ELF-1 (cell line): ENCODE measurements at regions not wholly inside any gene's neighbourhood (a gene's known extent, or its start where the extent isn't known, plus 50 kb on each side); places are given as distances from the start of the nearest gene placed in this dataset.
"Not testable (repeated sequence)": the region's sequence is repeated elsewhere in the genome, so short reads cannot be mapped to it uniquely, and the experiment has no call there.

ENCODE experiments used
- DNase-seq: peaks from one replicate; pipeline ENCODE4 v3.0.0-alpha.2; 2016; ENCODE audit warnings: low read depth, low spot score

DNA sequence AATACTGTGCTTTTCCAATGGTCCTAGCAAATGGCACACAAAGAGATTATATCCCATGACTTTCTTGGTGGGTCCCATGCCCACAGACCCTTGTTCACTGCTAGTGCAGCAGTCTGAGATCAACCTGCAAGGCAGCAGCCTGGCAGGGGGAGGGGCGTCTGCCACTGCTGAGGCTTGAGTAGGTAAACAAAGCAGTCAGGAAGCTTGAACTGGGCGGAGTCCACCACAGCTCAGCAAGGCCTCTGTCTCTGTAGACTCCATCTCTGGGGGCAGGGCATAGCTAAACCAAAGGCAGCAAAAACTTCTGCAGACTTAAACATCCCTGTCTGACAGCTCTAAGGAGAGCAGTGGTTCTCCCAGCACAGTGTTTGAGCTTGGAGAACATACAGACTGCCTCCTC lies 82.9 kb downstream of the ZNF737 start:
- peak; percentile 38 for DNase-seq

DNA sequence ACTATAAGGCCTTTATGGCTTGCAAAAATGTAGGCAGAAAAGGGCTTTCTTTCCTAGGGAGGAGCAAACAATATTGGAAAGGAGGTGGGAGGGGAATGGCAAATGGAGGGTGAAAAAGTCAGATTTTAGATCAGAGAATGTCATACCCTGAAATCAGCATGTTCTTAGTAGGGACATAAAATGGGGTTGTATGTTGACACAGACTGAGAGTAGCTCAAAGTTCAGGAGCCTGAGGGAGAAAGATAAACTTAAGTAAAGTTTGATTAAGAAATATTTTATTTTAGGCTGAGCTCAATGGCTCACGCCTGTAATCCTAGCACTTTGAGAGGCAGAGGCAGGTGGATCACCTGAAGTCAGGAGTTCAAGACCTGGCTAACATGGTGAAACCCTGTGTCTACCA lies 83.8 kb downstream of the ZNF737 start:
- no peak for DNase-seq

DNA sequence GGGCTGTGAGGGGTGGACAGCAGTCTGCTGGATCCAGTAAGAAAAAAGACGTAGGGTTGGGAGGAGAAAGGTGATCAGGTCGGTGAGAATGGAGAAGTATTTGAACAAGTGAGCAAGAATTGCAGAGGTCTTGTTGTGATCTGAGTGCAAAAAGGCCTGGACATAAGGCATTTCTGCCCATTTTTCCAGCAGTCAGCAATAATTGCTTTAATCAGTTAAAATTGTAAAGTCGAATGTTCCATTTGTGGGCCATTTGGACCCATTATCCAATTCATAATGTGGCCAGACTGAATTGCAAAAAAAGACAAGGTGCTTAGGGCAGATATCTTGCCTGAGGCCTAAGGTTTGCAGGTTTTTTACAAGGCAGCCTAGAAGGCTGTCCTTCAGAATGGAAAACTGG lies 86.1 kb downstream of the ZNF737 start:
- DNase-seq = no peak

DNA sequence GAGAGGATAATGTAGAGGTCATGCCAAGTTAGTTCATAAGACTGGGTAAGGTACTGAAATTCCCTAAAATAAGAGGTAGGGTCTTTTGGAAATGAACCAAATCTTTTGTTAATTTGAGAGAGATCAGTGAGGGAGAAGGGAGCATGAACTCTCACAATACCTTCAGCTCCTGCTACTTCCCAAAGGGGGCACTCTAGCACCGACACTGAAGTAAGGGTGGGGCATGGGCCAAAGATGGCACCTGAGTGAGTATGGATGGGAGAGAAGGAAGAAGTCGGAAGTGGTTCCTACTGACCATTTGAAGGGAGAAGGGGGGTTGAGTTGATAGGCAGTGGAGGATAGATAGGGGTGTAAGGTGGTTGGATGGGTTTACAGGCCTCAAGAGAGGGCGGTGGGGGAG lies 86.6 kb downstream of the ZNF737 start:
- no peak for DNase-seq

- no peak for DNase-seq
Observed at GRCh38 chr19:20472854-20473253, 92.7 kb downstream of the ZNF737 start.

DNA sequence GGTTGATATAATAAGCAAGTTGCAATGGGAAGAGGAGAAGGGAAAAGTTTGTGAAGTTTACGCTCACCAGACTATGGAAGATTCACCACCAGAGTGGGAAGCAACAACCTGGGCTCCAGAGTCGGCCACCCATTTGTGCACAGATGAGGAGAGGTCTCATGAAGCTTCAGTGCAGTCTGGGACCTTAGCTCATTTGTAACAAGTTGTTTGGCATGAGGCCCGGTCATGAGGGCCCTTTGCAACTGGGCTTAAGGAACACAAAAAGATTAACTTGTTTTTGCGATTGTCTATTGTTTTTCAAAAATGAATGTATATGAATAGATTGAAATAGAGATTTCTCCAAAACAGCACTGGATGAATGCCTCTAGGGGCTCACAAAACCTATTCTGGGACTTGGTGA lies 94.2 kb downstream of the ZNF737 start:
- no peak for DNase-seq

- no peak for DNase-seq
Observed at GRCh38 chr19:20470345-20471135, 95.0 kb downstream of the ZNF737 start.

DNA sequence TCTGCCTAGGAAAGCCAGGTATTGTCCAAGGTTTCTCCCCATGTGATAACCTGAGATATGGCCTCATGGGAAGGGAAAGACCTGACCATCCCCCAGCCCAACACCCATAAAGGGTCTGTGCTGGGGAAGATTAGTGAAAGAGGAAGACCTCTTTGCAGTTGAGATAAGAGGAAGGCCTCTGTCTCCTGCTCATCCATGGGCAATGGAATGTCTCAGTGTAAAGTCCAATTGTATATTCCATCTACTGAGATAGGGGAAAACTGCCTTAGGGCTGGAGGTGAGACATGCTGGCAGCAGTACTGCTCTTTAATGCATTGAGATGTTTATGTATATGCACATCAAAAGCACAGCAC lies 99.0 kb downstream of the ZNF737 start:
- peak; percentile 73 for DNase-seq

DNA sequence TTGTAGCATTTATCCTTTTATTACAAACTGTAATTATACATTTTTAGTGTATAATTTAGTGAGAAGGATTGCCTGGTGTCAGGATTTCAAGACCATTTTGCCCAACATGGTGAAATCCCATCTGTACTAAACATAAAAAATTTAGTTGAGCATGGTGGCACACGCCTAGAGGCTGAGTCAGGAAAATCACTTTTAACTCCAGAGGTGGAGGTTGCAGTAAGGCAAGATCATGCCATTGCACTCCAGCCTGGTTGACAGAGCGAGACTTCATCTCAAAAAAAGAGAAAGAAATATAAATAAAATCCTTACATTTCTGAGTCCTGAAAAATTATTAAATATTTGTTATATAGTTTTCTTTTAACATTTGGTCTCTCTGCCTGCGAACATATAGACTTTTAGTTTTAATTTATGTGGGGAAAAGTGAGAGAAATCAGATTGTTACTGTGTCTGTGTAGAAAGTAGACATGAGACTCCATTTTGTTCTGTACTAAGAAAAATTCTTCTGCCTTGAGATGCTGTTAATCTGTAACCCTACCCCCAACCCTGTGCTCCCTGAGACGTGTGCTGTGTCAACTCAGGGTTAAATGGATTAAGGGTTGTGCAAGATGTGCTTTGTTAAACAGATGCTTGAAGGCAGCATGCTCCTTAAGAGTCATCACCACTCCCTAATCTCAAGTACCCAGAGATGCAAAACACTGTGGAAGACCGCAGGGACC lies 99.5 kb downstream of the ZNF737 start:
- DNase-seq = peak; percentile 4

DNA sequence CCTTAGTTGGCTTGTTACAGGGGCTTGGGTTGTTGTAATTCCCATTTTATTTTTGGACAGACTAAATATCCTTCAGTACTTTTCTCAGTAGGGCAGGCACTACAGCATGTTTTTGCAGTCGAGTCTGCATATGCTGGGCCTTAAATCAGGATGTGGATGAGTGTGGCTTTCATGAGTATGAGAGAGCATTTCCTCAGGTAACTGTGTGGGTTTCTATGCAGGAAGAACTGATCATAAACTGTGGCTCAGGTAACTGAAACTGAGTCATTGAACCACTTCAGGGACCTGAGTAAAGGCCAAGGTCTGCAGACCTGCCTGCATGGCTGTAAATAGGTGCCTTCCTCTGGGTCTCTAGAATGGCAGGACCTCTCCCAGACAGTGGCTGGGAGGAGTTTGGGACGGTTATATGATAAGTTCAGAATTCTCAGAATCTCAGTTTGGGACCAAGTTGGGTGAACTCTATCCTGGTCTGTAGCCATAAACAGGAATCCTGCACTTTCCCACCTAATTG lies 112.1 kb downstream of the ZNF737 start:
- no peak for DNase-seq

DNA sequence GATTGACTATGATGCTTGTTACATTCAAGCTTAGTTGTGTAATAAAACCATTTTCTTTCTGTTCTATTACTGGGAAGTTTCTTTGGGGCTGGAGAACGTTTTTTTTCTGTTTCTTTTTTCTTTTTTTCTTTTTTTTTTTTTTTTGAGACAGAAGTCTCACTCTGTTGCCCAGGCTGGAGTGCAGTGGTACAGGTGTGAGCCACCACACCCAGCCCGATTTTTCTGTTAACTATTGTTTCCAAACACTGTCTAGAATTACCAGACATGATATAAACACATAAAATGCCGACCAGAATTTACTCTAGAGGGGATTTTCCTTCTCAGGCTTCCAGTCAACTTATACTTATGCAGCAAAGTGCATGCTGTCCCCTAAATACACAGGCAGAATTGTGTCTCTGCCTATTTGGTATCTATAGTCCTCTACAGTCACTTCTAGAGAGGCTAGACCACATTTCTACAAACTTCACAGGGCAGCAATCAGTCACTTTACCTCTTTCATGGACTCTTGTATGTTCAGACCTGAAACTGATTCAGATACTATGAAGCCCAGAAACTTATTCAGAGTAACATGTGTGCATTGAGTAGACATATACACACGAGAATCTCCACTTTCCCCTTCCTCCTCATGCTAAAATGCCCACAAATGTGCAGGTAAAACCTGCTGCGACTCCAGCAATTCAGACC lies 121.2 kb downstream of the ZNF737 start:
- DNase-seq = no peak

- not testable (repeated sequence) for DNase-seq
Observed at GRCh38 chr19:20432266-20432842, 133.2 kb downstream of the ZNF737 start.

GRCh38 chr19:20431826-20432225 lies 133.8 kb downstream of the ZNF737 start:
- no peak for DNase-seq

DNA sequence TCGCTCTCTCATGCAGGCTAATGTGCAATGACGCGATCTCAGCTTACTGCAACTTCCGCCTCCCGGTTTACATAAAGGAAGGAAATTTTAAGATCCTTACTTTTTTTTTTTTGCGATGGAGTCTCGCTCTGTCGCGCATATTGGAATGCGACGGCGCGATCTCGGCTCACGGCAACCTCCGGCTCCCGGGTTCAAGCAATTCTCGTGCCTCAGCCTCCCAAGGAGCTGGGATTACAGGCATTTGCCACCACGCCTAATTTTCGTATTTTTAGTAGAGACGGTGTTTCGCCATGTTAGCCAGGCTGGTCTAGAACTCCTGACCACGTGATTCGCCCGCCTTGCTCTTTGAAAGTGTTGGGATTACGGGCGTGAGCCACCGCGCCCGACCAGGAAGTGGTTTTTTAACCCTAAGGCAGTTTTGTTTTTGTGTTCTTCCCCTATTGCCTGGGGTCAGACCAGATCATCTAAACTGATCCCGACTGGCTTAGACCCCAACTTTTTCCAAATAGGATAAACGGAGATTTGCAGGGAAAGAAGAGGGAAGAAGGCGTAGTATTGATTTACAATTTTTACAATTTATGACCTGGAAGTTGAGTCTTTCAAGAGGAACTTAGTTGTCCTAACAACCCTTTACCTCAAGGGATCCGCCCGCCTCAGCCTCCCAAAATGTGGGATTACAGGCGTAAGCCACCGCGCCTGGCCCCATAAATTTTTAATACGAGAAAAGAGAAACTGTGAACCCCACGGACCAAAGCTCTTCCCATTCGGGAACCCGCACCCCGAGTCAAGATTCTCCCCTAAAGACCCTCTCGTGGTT lies 142.0 kb downstream of the ZNF737 start:
- peak; percentile 94 for DNase-seq

GRCh38 chr19:20422216-20423205 lies 143.1 kb downstream of the ZNF737 start:
- peak; percentile 83 for DNase-seq

GRCh38 chr19:20416661-20417060 lies 148.9 kb downstream of the ZNF737 start:
- DNase-seq = no peak

- peak; percentile 31 for DNase-seq
Observed at GRCh38 chr19:20414120-20414519, 151.5 kb downstream of the ZNF737 start.

DNA sequence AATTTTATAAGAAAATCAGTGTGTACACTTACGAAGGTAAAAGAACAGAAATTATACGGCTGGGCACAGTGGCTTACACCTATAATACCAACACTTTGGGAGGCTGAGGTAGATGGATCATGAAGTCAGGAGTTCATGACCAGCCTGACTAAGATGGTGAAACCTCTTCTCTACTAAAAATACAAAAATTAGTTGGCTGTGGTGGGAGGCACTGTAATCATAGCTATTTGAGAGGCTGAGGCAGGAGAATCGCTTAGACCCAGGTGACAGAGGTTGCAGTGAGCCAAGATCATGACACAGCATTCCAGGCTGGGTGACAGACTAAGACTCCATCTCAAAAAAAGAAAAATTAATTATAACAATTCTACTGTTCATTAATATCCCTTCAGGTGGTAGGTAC lies 151.9 kb downstream of the ZNF737 start:
- DNase-seq = no peak

DNA sequence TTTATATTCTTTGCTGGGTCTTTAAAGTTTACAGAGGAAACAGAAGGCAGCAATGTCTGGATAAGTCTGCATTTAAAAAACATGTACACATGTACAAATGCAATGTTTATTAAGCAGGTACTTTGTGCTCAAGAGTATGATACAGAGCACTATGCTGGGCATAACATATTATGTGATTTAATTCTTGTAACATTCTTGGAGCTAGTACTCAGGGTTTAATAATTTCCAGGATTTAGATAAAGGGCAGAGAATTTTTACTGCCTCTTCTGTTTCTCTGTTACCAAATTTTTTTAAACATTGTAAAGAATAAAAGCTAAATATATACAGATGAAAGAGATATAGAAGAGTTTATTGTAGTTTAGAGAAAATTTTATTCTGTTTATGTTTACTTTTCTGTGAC lies 152.7 kb downstream of the ZNF737 start:
- DNase-seq = no peak

DNA sequence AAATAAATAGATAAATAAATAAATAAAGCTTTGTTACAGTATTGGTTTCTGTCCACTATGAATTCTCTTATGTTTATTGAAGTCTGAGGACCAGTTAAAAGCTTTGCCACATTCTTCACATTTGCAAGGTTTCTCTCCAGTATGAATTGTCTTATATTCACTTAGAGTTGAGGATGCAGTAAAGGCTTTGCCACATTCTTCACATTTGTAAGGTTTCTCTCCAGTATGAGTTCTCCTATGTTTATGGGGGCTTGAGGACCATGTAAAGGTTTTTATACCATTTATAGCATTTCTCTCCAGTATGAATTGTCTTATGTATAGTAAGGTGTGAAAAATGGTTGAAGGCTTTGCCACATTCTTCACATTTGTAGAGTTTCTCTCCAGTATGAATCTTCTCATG lies 168.3 kb downstream of the ZNF737 start:
- no peak for DNase-seq
